ENCODE measurements at regions not wholly inside any gene's neighbourhood (a gene's known extent, or its start where the extent isn't known, plus 50 kb on each side); places are given as distances from the start of the nearest gene placed in this dataset.
A peak's percentile ranks its signal among the peaks of the same experiment; 100 is the strongest.

GRCh38 chr16:60645541-60645940 lies 1390.7 kb downstream of the CDH8 start:
- CTCF ChIA-PET = interaction anchor here (1.0 kb wide), 1 partner anchor 9 kb away, joined by 3 read pairs; no protein-coding TSS in a partner anchor

GRCh38 chr16:60642956-60643355 lies 1393.3 kb downstream of the CDH8 start:
- no peak overlapping the region for H3K9ac ChIP-seq
- no peaks in the 10 kb centered on the region for H3K4me1 ChIP-seq (ENCODE audit: control insufficient read depth in 1 of 2, insufficient read depth in 2 of 2, low read depth in 1 of 2, low read length in 1 of 2)
- H3K4me3 ChIP-seq (ENCODE audit: low read depth in 2 of 2, low read length in 1 of 2) = no peak overlapping the region
- H3K27me3 ChIP-seq (ENCODE audit: insufficient read depth) = no peaks in the 10 kb centered on the region
- H4K20me1 ChIP-seq (ENCODE audit: insufficient read depth) = no peaks in the 10 kb centered on the region
- no peak overlapping the region for H2AFZ ChIP-seq (ENCODE audit: low read depth)
- peaks cover under 1% of the 10 kb centered on the region for H3F3A ChIP-seq (replicated peaks; ENCODE audit: insufficient read depth)
- ChIA-PET POLR2A (no interaction called here), CTCF (no interaction called here)
- DNase-seq = no peak
- no peaks in the 10 kb centered on the region for H3K36me3 ChIP-seq (replicated peaks in 1 of 2; ENCODE audit: control insufficient read depth in 1 of 2, insufficient read depth in 2 of 2, low read length in 1 of 2)
- H3K27ac ChIP-seq (ENCODE audit: low read depth in 2 of 2, low read length in 1 of 2) = no peak overlapping the region
- TF ChIP-seq, protein P1, sequence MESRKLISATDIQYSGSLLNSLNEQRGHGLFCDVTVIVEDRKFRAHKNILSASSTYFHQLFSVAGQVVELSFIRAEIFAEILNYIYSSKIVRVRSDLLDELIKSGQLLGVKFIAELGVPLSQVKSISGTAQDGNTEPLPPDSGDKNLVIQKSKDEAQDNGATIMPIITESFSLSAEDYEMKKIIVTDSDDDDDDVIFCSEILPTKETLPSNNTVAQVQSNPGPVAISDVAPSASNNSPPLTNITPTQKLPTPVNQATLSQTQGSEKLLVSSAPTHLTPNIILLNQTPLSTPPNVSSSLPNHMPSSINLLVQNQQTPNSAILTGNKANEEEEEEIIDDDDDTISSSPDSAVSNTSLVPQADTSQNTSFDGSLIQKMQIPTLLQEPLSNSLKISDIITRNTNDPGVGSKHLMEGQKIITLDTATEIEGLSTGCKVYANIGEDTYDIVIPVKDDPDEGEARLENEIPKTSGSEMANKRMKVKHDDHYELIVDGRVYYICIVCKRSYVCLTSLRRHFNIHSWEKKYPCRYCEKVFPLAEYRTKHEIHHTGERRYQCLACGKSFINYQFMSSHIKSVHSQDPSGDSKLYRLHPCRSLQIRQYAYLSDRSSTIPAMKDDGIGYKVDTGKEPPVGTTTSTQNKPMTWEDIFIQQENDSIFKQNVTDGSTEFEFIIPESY (IDR thresholded peaks at IDR 0.05; ENCODE audit: borderline replicate concordance, low read depth) = no peak
- TF ChIP-seq GATA2 (CRISPR knock-in tag; IDR thresholded peaks at IDR 0.05) (no peak), TAF1 (IDR thresholded peaks at IDR 0.05; ENCODE audit: borderline replicate concordance, low read depth, low read length) (no peak), PBX3 (IDR thresholded peaks at IDR 0.05) (no peak), FOSL2 (IDR thresholded peaks at IDR 0.05; ENCODE audit: borderline replicate concordance, low read depth) (no peak), REST (IDR thresholded peaks at IDR 0.05; ENCODE audit: low read depth, low read length) (no peak), MXI1 (IDR thresholded peaks at IDR 0.05; ENCODE audit: low read depth, low read length) (no peak), ELF1 (IDR thresholded peaks at IDR 0.05) (no peak), TEAD4 (IDR thresholded peaks at IDR 0.05; ENCODE audit: borderline replicate concordance, insufficient read depth) (no peak), IRF3 (IDR thresholded peaks at IDR 0.05; ENCODE audit: low read depth, low read length) (no peak), CTCF (IDR thresholded peaks at IDR 0.05) (no peak), MEF2A (IDR thresholded peaks at IDR 0.05; ENCODE audit: borderline replicate concordance, low read depth) (no peak), POLR2AphosphoS5 (IDR thresholded peaks at IDR 0.05; ENCODE audit: low read depth, low read length) (no peak), RFX5 (IDR thresholded peaks at IDR 0.05; ENCODE audit: low read length) (no peak)
- H3K79me2 ChIP-seq (ENCODE audit: insufficient read depth) = no peaks in the 10 kb centered on the region
- 0 out of 2 replicates have a peak, but pooled peaks cover under 1% of the 10 kb centered on the region for H3K9me2 ChIP-seq
- no peak overlapping the region for H3K4me2 ChIP-seq
- H3K9me3 ChIP-seq = no peaks in the 10 kb centered on the region

More at GRCh38 chr16:60645541-60645940, 1390.7 kb downstream of the CDH8 start:
- peak; percentile 17 for DNase-seq
- H3K79me2 ChIP-seq (ENCODE audit: insufficient read depth) = no peaks in the 10 kb centered on the region
- WGBS (ENCODE audit: low lambda C conversion rate) = 11% methylated on average over 3 of the region's 3 CpGs
- no peaks in the 10 kb centered on the region for H4K20me1 ChIP-seq (ENCODE audit: insufficient read depth)
- POLR2A ChIA-PET = no interaction called here
- H3K9ac ChIP-seq = no peak overlapping the region
- H3K9me2 ChIP-seq = 0 out of 2 replicates have a peak, but pooled peaks cover 3% of the 10 kb centered on the region
- H3K9me3 ChIP-seq = no peaks in the 10 kb centered on the region
- H3K36me3 ChIP-seq (replicated peaks in 1 of 2; ENCODE audit: control insufficient read depth in 1 of 2, insufficient read depth in 2 of 2, low read length in 1 of 2) = no peaks in the 10 kb centered on the region
- peaks cover 3% of the 10 kb centered on the region for H3F3A ChIP-seq (replicated peaks; ENCODE audit: insufficient read depth)
- TF ChIP-seq GATA2 (CRISPR knock-in tag; IDR thresholded peaks at IDR 0.05) (peak; percentile 62), NFIC (IDR thresholded peaks at IDR 0.05; ENCODE audit: borderline replicate concordance) (no peak)
- H3K27ac ChIP-seq (ENCODE audit: low read depth in 2 of 2, low read length in 1 of 2) = no peak overlapping the region
- no peak overlapping the region for H3K4me2 ChIP-seq
- H3K27me3 ChIP-seq (ENCODE audit: insufficient read depth) = no peaks in the 10 kb centered on the region
- H2AFZ ChIP-seq (ENCODE audit: low read depth) = no peak overlapping the region
- H3K4me1 ChIP-seq (ENCODE audit: control insufficient read depth in 1 of 2, insufficient read depth in 2 of 2, low read depth in 1 of 2, low read length in 1 of 2) = no peaks in the 10 kb centered on the region
- no peak overlapping the region for H3K4me3 ChIP-seq (ENCODE audit: low read depth in 2 of 2, low read length in 1 of 2)

All from SK-N-SH (cell line).